ENCODE measurements at regions not wholly inside any gene's neighbourhood (a gene's known extent, or its start where the extent isn't known, plus 50 kb on each side); places are given as distances from the start of the nearest gene placed in this dataset.

GRCh38 chr6:157755746-157756411, 67.2 kb upstream of the SNX9 start:
- DNase-seq (ENCODE audit: low read depth in 2 of 3, low spot score in 2 of 3), result no peak

- peak in 1 of 3 experiments; percentile 58 for DNase-seq (ENCODE audit: low read depth in 2 of 3, low spot score in 2 of 3)
These were observed 66.2 kb upstream of the SNX9 start for GRCh38 chr6:157756708-157757429.

DNA sequence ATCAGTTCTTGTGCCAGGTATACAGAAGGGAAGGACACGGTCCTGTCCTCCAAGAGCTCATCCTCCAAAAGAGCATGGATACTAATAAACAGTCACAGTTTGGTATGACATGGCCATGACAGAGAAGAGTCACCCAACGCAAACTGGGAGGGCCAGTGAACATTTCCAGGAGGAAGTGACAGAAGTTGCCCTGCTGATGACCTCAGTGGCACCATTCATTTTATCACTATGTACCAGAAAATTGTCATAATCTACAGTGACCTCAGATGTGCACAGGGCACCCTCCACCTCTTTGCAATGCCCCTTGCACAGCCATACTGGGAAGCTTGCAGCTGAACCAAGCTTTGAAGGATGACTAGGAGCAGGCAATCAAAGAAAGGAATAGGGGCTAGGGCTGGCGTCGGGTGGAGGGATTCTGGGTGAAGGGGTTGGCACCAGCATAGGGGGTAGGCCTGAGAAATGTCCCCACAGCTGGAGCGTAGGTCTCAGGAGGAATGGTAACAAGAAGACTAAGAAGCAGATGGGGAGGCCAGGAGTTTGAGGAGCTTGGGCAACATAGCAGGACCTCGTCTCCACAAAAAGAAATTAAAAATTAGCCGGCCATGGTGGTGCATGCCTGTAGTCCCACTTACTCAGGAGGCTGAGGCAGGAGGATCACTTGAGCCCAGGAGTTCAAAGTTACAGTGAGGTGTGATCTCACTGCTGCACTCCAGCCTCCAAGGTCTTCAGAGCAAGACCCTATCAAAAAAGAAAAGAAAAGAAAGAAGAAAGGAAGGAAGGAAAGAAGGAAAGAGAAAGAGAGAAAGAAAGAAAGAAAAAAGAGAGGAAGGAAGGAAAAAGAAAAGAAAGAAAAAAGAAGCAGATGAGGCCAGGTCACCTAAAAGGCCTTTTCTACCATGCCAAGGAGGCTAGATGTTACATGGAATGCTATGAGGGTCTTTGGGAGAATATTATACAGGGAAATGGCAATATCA, 65.3 kb upstream of the SNX9 start:
- no peak for DNase-seq (ENCODE audit: low read depth in 2 of 3, low spot score in 2 of 3)

DNA sequence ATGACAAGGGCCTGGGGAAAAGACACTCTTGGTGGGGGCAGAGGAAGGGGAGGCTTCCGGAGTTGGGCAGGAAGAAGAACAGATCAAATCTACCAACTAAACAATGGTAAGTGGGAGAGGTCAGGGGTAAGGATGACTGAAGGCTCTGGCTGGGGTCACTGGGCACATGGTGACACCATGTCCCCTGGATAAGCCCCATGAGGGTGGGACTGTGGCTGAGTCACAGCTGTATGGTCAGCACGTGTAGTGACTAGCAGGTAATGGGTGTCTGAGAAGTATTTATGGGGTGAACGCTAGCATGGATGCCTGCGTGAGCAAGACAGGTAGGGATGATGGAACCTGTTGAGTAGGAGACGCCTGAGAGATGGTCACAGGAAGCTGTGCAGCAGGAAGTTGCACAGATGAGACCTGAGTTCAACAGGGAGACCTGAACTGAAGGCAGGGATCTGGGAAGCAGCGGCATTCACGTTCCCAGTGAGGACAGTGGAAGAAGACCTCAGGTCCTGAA, 64.5 kb upstream of the SNX9 start:
- no peak for DNase-seq (ENCODE audit: low read depth in 2 of 3, low spot score in 2 of 3)

GRCh38 chr6:157759028-157759427, 64.0 kb upstream of the SNX9 start:
- DNase-seq (ENCODE audit: low read depth in 2 of 3, low spot score in 2 of 3), result no peak

GRCh38 chr6:157760137-157760536, 62.9 kb upstream of the SNX9 start:
- DNase-seq (ENCODE audit: low read depth in 2 of 3, low spot score in 2 of 3), result no peak

DNA sequence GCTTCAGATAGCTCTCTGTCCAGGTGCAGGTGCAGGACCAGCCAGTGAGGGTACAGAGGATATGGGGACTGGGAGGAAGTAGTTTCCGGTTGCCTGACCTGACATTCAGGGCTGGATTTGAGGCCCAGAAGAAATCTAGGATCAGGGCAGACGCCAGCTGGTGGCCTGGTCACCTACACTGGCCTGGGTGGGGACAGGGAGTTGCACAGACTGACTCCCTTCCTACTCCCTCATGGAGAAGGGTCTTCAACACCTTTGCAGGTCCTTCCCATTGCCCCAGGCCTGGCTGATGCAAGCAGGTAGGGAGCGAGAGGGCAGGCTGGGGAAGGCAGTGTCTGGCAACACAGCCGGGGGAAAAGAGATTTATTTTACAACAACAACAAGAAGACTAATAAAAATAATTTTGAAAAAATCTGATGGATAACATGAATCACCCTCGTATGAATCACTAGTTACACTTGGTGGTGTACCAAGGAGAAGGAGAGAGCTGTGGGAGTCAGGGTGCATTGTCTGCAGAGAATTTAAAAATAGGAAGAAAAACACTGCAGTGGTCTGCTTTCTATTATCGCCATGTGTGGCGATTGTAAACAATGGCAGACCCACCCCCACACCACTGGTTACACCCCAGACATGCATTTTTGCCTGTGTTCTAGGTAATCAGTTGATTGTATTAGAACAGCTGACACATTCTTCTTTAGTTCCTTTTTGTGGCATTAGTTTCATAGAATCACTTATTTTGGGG, 62.3 kb upstream of the SNX9 start:
- no peak for DNase-seq (ENCODE audit: low read depth in 2 of 3, low spot score in 2 of 3)

- no peak for DNase-seq (ENCODE audit: low read depth in 2 of 3, low spot score in 2 of 3)
These were observed 61.6 kb upstream of the SNX9 start for GRCh38 chr6:157761331-157761921.

GRCh38 chr6:157761926-157762325, 61.1 kb upstream of the SNX9 start:
- no peak for DNase-seq (ENCODE audit: low read depth in 2 of 3, low spot score in 2 of 3)

- DNase-seq (ENCODE audit: low read depth in 2 of 3, low spot score in 2 of 3), result no peak
These were observed 60.4 kb upstream of the SNX9 start for GRCh38 chr6:157762636-157763035.

DNA sequence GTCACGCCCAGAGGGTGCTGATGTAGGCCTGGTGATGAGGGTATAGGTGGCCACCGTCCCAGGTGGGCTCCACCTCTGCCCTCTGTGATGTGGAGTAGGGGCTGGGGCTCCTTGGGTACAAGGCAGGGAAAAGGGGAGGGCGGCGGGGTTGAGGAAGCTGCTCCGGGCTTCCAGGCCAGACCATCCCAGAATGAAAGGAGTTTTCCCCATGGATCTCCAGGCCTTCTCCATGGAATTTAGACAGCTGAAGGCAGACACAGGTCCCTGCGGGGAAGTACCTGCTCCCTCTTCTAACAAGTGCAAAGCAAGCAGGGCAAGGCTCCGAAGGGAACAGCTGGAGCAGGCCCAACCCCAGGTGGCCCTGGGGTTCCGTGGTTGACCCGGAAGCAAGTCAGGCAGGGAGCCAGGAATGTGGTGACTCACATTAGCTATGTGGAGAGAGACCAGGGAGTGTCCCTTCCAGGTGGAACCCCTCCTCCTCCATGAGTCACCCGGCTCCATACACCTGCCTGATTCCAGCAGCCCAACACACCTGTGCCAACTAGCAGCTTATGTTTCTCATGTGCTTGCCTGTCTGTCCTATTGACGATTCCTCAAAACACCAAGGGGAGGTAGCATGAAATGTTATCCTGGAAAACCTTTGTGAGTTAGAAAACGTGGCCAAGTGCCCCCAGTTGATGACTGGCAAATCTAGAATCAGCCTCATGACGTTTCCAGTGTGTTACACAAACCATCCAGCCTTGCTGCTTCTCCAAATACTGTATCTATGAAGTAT, 59.7 kb upstream of the SNX9 start:
- no peak for DNase-seq (ENCODE audit: low read depth in 2 of 3, low spot score in 2 of 3)

GRCh38 chr6:157763904-157764177, 59.2 kb upstream of the SNX9 start:
- no peak for DNase-seq (ENCODE audit: low read depth in 2 of 3, low spot score in 2 of 3)

DNA sequence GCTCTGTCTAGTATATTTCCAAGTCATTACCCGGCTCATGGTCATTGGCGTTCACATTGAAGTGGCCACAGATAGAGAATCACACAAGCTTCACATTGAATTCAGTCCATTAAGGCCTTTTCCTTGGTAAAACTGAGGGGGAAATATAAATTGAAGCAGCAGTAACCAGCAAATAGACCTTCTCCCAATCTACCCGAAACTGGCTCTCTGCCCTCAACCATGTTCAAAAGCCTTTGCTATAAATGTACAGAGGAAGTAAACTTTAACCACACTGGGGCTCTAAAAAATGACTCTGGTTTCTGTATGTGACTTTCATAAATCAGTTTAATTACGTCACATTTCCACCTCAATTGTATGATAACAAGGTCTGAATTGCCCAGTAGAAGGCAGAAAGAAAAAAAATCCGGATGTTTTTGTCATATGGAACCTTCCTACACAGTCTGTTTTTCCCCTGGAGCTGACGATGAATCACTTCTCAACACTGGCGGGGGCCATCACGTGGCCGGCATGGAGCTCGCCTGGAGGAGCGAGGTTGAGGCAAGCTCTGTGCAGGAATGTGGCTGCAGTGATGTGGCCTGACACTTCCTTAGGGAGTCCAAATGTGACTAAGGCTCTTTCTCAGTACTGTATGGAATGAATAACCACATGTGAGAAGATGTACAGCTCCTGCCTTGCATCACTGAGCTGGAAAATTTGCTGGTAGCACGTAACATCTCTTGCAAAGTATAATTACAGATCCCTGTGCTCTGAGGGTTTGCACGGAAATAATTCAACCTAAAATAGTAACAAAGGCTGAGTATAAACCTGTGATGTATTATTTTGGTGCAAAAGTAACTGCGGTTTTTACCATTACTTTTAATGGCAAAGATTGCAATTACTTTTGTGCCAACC, 58.6 kb upstream of the SNX9 start:
- peak in 2 of 3 experiments; percentile 58 to 64 for DNase-seq (ENCODE audit: low read depth in 2 of 3, low spot score in 2 of 3)

- DNase-seq (ENCODE audit: low read depth in 2 of 3, low spot score in 2 of 3), result no peak
These were observed 55.9 kb upstream of the SNX9 start for GRCh38 chr6:157766901-157767774.

DNA sequence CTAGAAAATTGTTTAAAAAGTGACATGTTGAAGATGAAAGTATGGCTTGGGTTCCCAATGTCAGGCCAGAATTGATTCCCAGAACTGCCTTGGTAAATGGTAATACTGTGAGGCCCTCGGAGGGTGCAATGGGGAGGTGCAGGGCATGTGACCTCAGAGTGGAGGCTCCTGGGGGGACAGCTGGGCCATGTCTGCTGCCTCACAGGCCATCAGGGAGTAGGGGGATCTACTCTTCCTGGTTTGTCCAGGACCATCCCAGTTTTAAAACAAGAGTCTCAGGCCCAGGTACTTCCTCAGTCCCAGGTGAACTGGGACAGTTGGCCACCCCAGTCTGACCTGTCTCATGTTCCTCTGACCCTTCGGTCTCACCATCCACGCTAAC, 55.3 kb upstream of the SNX9 start:
- DNase-seq (ENCODE audit: low read depth in 2 of 3, low spot score in 2 of 3), result no peak

DNA sequence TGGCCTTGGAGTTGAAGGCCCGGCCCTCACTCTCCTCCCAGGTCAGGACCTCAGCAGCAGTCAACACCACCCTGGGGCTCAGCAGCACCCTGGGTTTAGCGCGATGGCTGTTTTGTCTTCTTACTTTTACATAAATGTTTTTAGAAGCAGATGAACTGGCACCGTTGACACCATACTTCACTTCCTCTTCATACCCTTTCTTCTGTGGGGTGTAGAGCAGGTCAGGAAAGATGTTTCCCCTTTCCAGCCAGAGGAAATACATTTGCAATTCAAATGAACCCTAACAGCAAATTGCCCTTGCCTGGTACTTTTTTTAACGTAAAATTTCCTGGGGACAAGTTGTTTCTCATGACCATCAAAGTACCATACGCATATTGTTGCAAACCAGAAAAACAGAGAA, 54.7 kb upstream of the SNX9 start:
- no peak for DNase-seq (ENCODE audit: low read depth in 2 of 3, low spot score in 2 of 3)

DNA sequence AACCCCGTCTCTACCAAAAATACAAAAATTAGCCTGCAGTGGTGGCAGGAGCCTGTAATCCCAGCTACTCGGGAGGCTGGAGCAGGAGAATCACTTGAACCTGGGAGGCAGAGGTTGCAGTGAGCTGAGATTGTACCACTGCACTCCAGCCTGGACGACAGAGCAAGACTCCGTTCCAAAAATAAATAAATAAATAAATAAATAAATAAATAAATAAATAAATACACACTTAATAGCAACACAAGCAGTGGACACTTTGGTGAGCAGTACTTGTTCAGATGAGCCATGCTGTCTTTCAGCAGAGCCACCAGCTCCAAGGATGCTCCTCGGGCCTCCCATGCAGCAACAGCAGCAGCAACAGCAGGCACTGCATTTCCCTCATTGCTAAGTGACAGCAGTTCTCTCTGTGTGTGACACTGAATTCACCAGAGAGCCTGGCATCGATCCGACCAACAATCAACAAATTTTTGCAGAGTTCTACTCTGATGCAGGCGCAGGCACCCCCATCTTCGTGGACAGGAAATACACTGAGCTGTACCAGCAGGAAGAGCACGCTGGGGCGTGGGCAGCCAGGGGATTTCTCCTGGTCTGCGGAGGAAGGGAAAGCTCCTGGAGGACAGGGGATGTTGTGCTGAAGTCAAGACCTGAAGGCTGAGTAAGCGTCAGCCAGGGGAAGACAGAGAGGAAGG, 54.0 kb upstream of the SNX9 start:
- no peak for DNase-seq (ENCODE audit: low read depth in 2 of 3, low spot score in 2 of 3)

All from activated CD8-positive, alpha-beta memory T cell treated with anti-CD3 and anti-CD28 coated beads for 48 hours (primary cell).